ENCODE measurements at regions not wholly inside any gene's neighbourhood (a gene's known extent, or its start where the extent isn't known, plus 50 kb on each side); places are given as distances from the start of the nearest gene placed in this dataset.

DNA sequence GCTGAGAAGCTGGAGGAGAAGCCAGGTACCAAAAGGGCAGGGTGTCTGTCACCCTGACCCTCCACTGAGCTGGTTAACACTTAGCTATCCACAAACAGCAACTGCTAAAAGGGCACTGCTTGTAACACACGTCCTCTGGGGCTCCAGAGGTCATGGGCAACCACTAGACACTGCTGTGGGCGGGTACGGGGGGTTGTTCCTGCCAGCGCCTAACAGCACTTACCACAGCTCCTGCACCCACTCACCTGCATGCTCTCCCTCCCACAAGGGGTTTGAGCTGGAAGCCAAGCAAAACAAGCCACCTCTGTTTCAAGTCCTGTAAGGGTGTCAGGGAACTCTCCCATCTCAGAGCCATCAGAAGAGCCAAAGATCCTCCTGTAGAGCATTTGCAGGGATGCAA lies 407.6 kb downstream of the MFSD1 start:
- no peak for DNase-seq (ENCODE audit: insufficient read length)
- TF ChIP-seq POLR2AphosphoS5 (IDR thresholded peaks at IDR 0.05; ENCODE audit: low read depth, low read length) (no peak), TAF1 (IDR thresholded peaks at IDR 0.05; ENCODE audit: borderline replicate concordance, low read depth, low read length) (no peak), POLR2A (IDR thresholded peaks at IDR 0.05; ENCODE audit: low read depth, low read length) (no peak)
- no peak for FAIRE-seq

- DNase-seq (ENCODE audit: insufficient read length) (no peak), FAIRE-seq (no peak)
- TF ChIP-seq TAF1 (IDR thresholded peaks at IDR 0.05; ENCODE audit: borderline replicate concordance, low read depth, low read length) (no peak), POLR2A (IDR thresholded peaks at IDR 0.05; ENCODE audit: low read depth, low read length) (no peak), POLR2AphosphoS5 (IDR thresholded peaks at IDR 0.05; ENCODE audit: low read depth, low read length) (no peak)
Measured at GRCh38 chr3:159210336-159210735, 408.5 kb downstream of the MFSD1 start.

DNA sequence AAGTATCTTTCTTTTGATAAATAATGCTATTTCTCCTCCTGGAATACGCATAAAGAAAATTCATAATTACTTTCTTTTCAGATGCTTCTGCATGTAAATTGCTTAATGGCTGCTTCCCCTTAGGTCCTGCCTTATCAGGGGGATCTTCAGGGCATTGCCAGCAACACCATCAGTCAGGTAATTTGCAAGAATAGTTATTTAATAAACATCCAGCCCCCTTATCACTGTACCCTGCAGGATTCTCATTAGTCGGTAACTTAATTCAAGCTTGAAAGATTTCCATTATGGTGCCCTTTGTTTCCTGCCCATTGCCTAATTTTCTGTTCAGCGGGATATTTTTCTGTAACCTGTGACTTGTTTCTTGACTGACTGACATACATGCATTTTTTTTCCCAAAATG lies 414.5 kb downstream of the MFSD1 start:
- FAIRE-seq: no peak
- no peak for TF ChIP-seq POLR2AphosphoS5 (IDR thresholded peaks at IDR 0.05; ENCODE audit: low read depth, low read length)
- TF ChIP-seq TAF1 (IDR thresholded peaks at IDR 0.05; ENCODE audit: borderline replicate concordance, low read depth, low read length): no peak

GRCh38 chr3:159219231-159219630 lies 417.4 kb downstream of the MFSD1 start:
- DNase-seq (ENCODE audit: insufficient read length) (no peak), FAIRE-seq (no peak)
- no peak for TF ChIP-seq POLR2A (IDR thresholded peaks at IDR 0.05; ENCODE audit: low read depth, low read length)
- no peak for TF ChIP-seq TAF1 (IDR thresholded peaks at IDR 0.05; ENCODE audit: borderline replicate concordance, low read depth, low read length)
- no peak for TF ChIP-seq POLR2AphosphoS5 (IDR thresholded peaks at IDR 0.05; ENCODE audit: low read depth, low read length)

More for the DNA sequence above, 414.5 kb downstream of the MFSD1 start:
- no peak for DNase-seq (ENCODE audit: insufficient read length)

GRCh38 chr3:159221335-159221734 lies 419.5 kb downstream of the MFSD1 start:
- TF ChIP-seq TAF1 (IDR thresholded peaks at IDR 0.05; ENCODE audit: borderline replicate concordance, low read depth, low read length) (no peak), POLR2AphosphoS5 (IDR thresholded peaks at IDR 0.05; ENCODE audit: low read depth, low read length) (no peak), POLR2A (IDR thresholded peaks at IDR 0.05; ENCODE audit: low read depth, low read length) (no peak)
- DNase-seq (ENCODE audit: insufficient read length) (no peak), FAIRE-seq (no peak)

DNA sequence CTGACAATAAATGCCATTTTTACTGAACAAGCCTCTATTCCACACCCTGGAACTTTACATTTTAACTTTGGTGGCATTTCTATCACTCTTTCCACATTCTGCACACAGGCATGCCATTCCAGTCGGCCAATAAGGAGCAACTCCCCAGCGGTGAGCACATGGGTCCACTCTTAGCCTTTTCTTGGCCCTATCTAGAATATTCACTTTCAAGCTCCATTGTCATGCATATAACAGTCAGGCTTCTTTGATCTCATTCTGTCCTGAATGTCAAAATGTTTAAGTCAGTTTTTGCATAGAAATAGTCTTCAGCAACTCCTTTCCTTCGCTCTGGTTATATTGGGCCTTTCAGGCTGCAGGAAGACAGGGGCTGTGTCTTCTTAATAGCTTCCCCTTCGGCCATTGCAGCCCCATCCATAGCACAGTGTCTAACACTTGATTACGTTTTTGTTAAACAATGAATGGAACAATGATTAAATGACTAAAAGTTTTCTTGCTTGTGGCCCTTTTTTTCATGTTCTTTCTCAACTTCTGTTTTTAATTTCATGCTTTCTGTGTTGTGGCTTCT lies 427.3 kb downstream of the MFSD1 start:
- TF ChIP-seq POLR2A (IDR thresholded peaks at IDR 0.05; ENCODE audit: low read depth, low read length) (no peak), POLR2AphosphoS5 (IDR thresholded peaks at IDR 0.05; ENCODE audit: low read depth, low read length) (no peak), TAF1 (IDR thresholded peaks at IDR 0.05; ENCODE audit: borderline replicate concordance, low read depth, low read length) (no peak)
- no peak for FAIRE-seq
- no peak for DNase-seq (ENCODE audit: insufficient read length)

- DNase-seq (ENCODE audit: insufficient read length) (no peak), FAIRE-seq (no peak)
- TF ChIP-seq POLR2AphosphoS5 (IDR thresholded peaks at IDR 0.05; ENCODE audit: low read depth, low read length) (no peak), TAF1 (IDR thresholded peaks at IDR 0.05; ENCODE audit: borderline replicate concordance, low read depth, low read length) (no peak), POLR2A (IDR thresholded peaks at IDR 0.05; ENCODE audit: low read depth, low read length) (no peak)
Measured at GRCh38 chr3:159232966-159233365, 431.1 kb downstream of the MFSD1 start.

GRCh38 chr3:159233734-159234133 lies 431.9 kb downstream of the MFSD1 start:
- TF ChIP-seq TAF1 (IDR thresholded peaks at IDR 0.05; ENCODE audit: borderline replicate concordance, low read depth, low read length) (no peak), POLR2AphosphoS5 (IDR thresholded peaks at IDR 0.05; ENCODE audit: low read depth, low read length) (no peak), POLR2A (IDR thresholded peaks at IDR 0.05; ENCODE audit: low read depth, low read length) (no peak)
- DNase-seq (ENCODE audit: insufficient read length): no peak
- FAIRE-seq: no peak

- no peak for DNase-seq (ENCODE audit: insufficient read length)
- FAIRE-seq: no peak
- TF ChIP-seq POLR2AphosphoS5 (IDR thresholded peaks at IDR 0.05; ENCODE audit: low read depth, low read length) (no peak), POLR2A (IDR thresholded peaks at IDR 0.05; ENCODE audit: low read depth, low read length) (no peak)
Measured at GRCh38 chr3:159234306-159234705, 432.5 kb downstream of the MFSD1 start.

- TF ChIP-seq TAF1 (IDR thresholded peaks at IDR 0.05; ENCODE audit: borderline replicate concordance, low read depth, low read length) (no peak), POLR2A (IDR thresholded peaks at IDR 0.05; ENCODE audit: low read depth, low read length) (no peak), POLR2AphosphoS5 (IDR thresholded peaks at IDR 0.05; ENCODE audit: low read depth, low read length) (no peak)
Measured at GRCh38 chr3:159236321-159236720, 434.5 kb downstream of the MFSD1 start.

GRCh38 chr3:159237226-159237625 lies 435.4 kb downstream of the MFSD1 start:
- DNase-seq (ENCODE audit: insufficient read length) (no peak), FAIRE-seq (no peak)
- TF ChIP-seq POLR2AphosphoS5 (IDR thresholded peaks at IDR 0.05; ENCODE audit: low read depth, low read length): no peak

More at GRCh38 chr3:159236321-159236720, 434.5 kb downstream of the MFSD1 start:
- FAIRE-seq (no peak), DNase-seq (ENCODE audit: insufficient read length) (no peak)

GRCh38 chr3:159238646-159239045 lies 436.8 kb downstream of the MFSD1 start:
- TF ChIP-seq TAF1 (IDR thresholded peaks at IDR 0.05; ENCODE audit: borderline replicate concordance, low read depth, low read length) (no peak), POLR2AphosphoS5 (IDR thresholded peaks at IDR 0.05; ENCODE audit: low read depth, low read length) (no peak), POLR2A (IDR thresholded peaks at IDR 0.05; ENCODE audit: low read depth, low read length) (no peak)
- DNase-seq (ENCODE audit: insufficient read length): no peak
- FAIRE-seq: no peak

GRCh38 chr3:159239059-159239458 lies 437.2 kb downstream of the MFSD1 start:
- DNase-seq (ENCODE audit: insufficient read length) (no peak), FAIRE-seq (no peak)
- TF ChIP-seq POLR2AphosphoS5 (IDR thresholded peaks at IDR 0.05; ENCODE audit: low read depth, low read length) (no peak), POLR2A (IDR thresholded peaks at IDR 0.05; ENCODE audit: low read depth, low read length) (no peak), TAF1 (IDR thresholded peaks at IDR 0.05; ENCODE audit: borderline replicate concordance, low read depth, low read length) (no peak)

All from GM12892 (cell line).